Stimulated activated CD8-positive, alpha-beta memory T cell treated with anti-CD3 and anti-CD28 coated beads, Interleukin-12 subunit alpha, Interleukin-12 subunit beta, amount 100 ng/mL, for 24 hours (primary cell): ENCODE measurements at regions not wholly inside any gene's neighbourhood (a gene's known extent, or its start where the extent isn't known, plus 50 kb on each side); places are given as distances from the start of the nearest gene placed in this dataset.

Source experiments
- DNase-seq: peaks from one replicate; pipeline ENCODE4 v3.0.0-alpha.2; 2020; ENCODE audit errors: extremely low read depth

GRCh38 chr1:48055876-48056764 is 58.9 kb upstream of the TRABD2B start:
- DNase-seq, result no peak

GRCh38 chr1:48054232-48054631 is 57.0 kb upstream of the TRABD2B start:
- no peak for DNase-seq

GRCh38 chr1:48052923-48053291 is 55.7 kb upstream of the TRABD2B start:
- no peak for DNase-seq

GRCh38 chr1:48051466-48052126 is 54.4 kb upstream of the TRABD2B start:
- DNase-seq, result no peak

- no peak for DNase-seq
Measured at GRCh38 chr1:48049823-48050535, 52.8 kb upstream of the TRABD2B start.

- DNase-seq, result no peak
Measured at GRCh38 chr1:48048980-48049379, 51.8 kb upstream of the TRABD2B start.

- no peak for DNase-seq
Measured at GRCh38 chr1:48048064-48048463, 50.9 kb upstream of the TRABD2B start.

- DNase-seq, result no peak
Measured at GRCh38 chr1:48047116-48047515, 49.9 kb upstream of the TRABD2B start.
